ENCODE measurements at regions not wholly inside any gene's neighbourhood (a gene's known extent, or its start where the extent isn't known, plus 50 kb on each side); places are given as distances from the start of the nearest gene placed in this dataset.

GRCh38 chr20:56689318-56689717, 60.2 kb downstream of the TFAP2C start:
- POLR2A ChIA-PET, result no interaction called here
- CTCF ChIA-PET, result interaction anchor here (2.1 to 3.8 kb wide), 2 partner anchors 13 to 16 kb away, joined by 6 to 11 read pairs; no protein-coding TSS in a partner anchor
- TF ChIP-seq CTCF (IDR thresholded peaks at IDR 0.05; ENCODE audit: control extremely low read depth, extremely low read depth, low read depth, missing control alignments), result no peak
- no peak for DNase-seq (ENCODE audit: extremely low spot score)

GRCh38 chr20:56689852-56690485, 60.9 kb downstream of the TFAP2C start:
- CTCF ChIA-PET, result interaction anchor here (1.1 to 3.8 kb wide), 3 partner anchors 8 to 16 kb away, joined by 3 to 11 read pairs (median 6); no protein-coding TSS in a partner anchor
- POLR2A ChIA-PET, result no interaction called here

GRCh38 chr20:56690531-56691175, 61.5 kb downstream of the TFAP2C start:
- TF ChIP-seq CTCF (IDR thresholded peaks at IDR 0.05; ENCODE audit: control extremely low read depth, extremely low read depth, low read depth, missing control alignments), result no peak
- ChIA-PET POLR2A (no interaction called here), CTCF (interaction anchor here (1.1 to 3.8 kb wide), 3 partner anchors 9 to 15 kb away, joined by 3 to 11 read pairs (median 6); no protein-coding TSS in a partner anchor)
- DNase-seq (ENCODE audit: extremely low spot score), result no peak

More at GRCh38 chr20:56689852-56690485, 60.9 kb downstream of the TFAP2C start:
- no peak for DNase-seq (ENCODE audit: extremely low spot score)
- TF ChIP-seq CTCF (IDR thresholded peaks at IDR 0.05; ENCODE audit: control extremely low read depth, extremely low read depth, low read depth, missing control alignments), result no peak

GRCh38 chr20:56691325-56691998, 62.4 kb downstream of the TFAP2C start:
- ChIA-PET POLR2A (no interaction called here), CTCF (interaction anchor here (3.8 kb wide), 1 partner anchor 15 kb away, joined by 11 read pairs; no protein-coding TSS in a partner anchor)
- TF ChIP-seq CTCF (IDR thresholded peaks at IDR 0.05; ENCODE audit: control extremely low read depth, extremely low read depth, low read depth, missing control alignments), result no peak
- DNase-seq (ENCODE audit: extremely low spot score), result no peak

GRCh38 chr20:56693217-56693616, 64.1 kb downstream of the TFAP2C start:
- no peak for DNase-seq (ENCODE audit: extremely low spot score)
- TF ChIP-seq CTCF (IDR thresholded peaks at IDR 0.05; ENCODE audit: control extremely low read depth, extremely low read depth, low read depth, missing control alignments), result no peak
- POLR2A ChIA-PET, result no interaction called here
- CTCF ChIA-PET, result no interaction called here

GRCh38 chr20:56697476-56697875, 68.4 kb downstream of the TFAP2C start:
- CTCF ChIA-PET, result no interaction called here
- no peak for DNase-seq (ENCODE audit: extremely low spot score)

More at GRCh38 chr20:56697476-56697875, 68.4 kb downstream of the TFAP2C start:
- POLR2A ChIA-PET, result no interaction called here
- no peak for TF ChIP-seq CTCF (IDR thresholded peaks at IDR 0.05; ENCODE audit: control extremely low read depth, extremely low read depth, low read depth, missing control alignments)
